GM23248 (cell line): ENCODE measurements at regions not wholly inside any gene's neighbourhood (a gene's known extent, or its start where the extent isn't known, plus 50 kb on each side); places are given as distances from the start of the nearest gene placed in this dataset.

Source experiments
- EZH2 ChIP-seq: fragments of 200-600 bp; sonication (generic); IDR thresholded peaks from 2 replicates; pipeline ENCODE4 v1.6.1; 2018; ENCODE audit warnings: antibody characterized with exemption, mild to moderate bottlenecking; ENCODE audit not compliant: insufficient read depth, poor library complexity, severe bottlenecking
- EZH2phosphoT487 ChIP-seq: fragments of 200-600 bp; sonication (generic); IDR thresholded peaks from 2 replicates; pipeline ENCODE4 v1.6.1; 2018; ENCODE audit warnings: antibody characterized with exemption, moderate library complexity, mild to moderate bottlenecking, low read depth; ENCODE audit not compliant: insufficient read depth

GRCh38 chr16:86051368-86052114 lies 152.6 kb downstream of the IRF8 start:
- TF ChIP-seq EZH2 (no peak), EZH2phosphoT487 (no peak)
